ENCODE measurements at regions not wholly inside any gene's neighbourhood (a gene's known extent, or its start where the extent isn't known, plus 50 kb on each side); places are given as distances from the start of the nearest gene placed in this dataset.

DNA sequence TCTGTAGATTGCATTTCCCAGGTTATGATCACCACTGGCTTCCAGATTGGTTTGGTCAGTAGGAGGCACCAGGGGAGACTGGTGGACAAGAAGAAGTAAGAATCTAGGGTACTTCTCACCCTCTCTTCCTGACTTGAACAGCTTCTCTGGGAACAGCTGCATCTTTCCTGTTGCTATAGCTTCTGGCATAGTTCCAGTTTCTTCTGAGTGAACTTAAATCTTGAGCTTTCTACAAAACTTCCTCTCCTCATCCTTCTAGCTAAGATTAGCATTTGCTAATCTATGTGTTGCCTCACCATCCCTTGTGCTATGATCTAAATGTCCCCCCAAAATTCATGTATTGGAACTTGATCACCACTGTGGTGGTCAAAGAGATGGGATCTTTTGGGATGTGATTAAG, 724.6 kb downstream of the UTRN start:
- H3K4me3 ChIP-seq (ENCODE audit: low read depth, low read length), result no peak overlapping the region
- TF ChIP-seq, protein P1, sequence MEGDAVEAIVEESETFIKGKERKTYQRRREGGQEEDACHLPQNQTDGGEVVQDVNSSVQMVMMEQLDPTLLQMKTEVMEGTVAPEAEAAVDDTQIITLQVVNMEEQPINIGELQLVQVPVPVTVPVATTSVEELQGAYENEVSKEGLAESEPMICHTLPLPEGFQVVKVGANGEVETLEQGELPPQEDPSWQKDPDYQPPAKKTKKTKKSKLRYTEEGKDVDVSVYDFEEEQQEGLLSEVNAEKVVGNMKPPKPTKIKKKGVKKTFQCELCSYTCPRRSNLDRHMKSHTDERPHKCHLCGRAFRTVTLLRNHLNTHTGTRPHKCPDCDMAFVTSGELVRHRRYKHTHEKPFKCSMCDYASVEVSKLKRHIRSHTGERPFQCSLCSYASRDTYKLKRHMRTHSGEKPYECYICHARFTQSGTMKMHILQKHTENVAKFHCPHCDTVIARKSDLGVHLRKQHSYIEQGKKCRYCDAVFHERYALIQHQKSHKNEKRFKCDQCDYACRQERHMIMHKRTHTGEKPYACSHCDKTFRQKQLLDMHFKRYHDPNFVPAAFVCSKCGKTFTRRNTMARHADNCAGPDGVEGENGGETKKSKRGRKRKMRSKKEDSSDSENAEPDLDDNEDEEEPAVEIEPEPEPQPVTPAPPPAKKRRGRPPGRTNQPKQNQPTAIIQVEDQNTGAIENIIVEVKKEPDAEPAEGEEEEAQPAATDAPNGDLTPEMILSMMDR (IDR thresholded peaks at IDR 0.05; ENCODE audit: borderline replicate concordance, insufficient read depth, low read depth, low read length), result no peak

DNA sequence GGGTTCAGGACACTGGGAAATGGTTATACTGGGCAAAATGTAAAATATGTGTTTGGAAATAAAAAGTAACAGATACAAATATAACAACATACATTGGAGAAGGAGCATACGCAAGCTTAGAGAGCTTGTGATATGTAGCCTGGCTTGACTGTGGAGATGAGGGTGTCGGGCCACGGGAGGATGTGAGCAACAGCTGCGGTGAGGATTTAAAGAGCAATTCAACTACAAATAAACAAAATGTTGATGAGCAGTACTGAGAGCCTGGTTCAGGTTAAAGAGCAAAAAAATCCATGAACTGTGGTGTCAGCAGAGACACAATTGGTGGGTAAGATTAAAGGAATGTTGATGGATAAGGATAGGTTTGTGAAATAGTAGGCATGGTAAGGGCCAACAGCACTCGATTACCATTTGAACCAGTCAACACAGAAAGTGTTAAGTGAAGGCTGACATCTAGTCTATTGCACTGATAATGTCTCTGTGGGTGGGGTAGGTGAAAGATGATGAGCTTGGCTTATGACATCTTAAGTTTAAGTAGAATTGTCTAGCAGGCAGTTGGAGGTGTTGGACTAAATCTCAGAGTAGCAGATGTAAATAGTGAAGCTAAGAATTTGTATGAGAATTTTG, 723.2 kb downstream of the EPM2A start:
- no peak overlapping the region for H3K4me3 ChIP-seq (ENCODE audit: low read depth, low read length)
- TF ChIP-seq, protein P1 (IDR thresholded peaks at IDR 0.05; ENCODE audit: borderline replicate concordance, insufficient read depth, low read depth, low read length), result no peak

DNA sequence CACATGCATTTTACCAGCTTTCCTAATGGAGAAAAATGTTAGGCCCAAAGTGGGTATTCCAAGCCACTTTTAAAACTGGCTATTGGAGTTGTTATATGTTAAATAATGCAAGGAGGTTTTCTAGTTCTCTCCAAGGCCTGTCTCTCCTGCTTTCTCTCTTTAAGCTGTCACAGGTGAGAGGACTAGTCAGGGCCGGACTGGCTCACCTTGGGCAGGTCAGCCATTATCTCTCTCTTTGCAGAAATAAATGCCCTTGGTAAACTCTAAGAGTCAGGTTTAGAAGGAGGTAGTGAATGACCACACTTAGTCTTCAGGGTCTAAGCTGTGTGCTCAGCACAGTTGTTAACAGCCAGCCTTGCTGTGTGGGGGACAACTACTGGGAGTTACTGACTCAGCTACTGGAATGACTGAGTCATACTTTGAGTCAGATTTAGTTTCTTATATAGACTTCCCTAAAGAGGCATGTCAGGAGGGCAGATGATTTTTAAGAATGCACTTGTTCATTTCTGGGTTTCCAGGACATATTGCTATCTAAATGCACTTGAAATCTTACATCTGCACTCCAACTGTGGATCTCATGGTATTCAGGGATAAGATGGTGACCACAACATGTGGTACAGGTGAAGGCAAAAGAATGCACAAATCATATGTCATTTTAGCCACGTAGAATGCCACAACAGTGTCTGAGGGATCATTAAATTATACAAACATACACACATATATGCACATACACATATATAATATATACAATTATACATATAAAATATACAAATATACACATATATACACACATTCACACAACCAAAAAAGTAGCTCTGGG, 719.4 kb downstream of the EPM2A start:
- no peak overlapping the region for H3K4me3 ChIP-seq (ENCODE audit: low read depth, low read length)
- TF ChIP-seq, protein P1 (IDR thresholded peaks at IDR 0.05; ENCODE audit: borderline replicate concordance, insufficient read depth, low read depth, low read length), result no peak

DNA sequence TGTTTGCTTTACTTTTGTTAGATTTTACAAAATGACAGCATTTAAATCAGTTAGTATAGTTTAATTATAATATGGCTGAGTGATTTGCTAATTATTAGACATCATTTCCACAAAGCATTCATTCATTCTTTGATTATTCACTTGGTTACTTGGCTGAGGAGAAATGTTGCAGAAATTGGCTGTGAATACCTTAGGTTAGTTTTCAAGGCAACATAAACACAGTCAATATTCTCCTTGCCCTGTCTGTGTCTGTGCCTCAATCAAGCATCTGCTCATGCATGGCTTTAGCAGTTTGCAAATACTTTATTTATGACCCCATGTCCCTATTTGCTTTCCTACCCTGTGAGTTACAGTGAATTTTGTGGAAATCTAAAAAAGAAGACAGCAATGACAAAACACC, 718.3 kb downstream of the EPM2A start:
- TF ChIP-seq, protein P1 (IDR thresholded peaks at IDR 0.05; ENCODE audit: borderline replicate concordance, insufficient read depth, low read depth, low read length), result no peak

DNA sequence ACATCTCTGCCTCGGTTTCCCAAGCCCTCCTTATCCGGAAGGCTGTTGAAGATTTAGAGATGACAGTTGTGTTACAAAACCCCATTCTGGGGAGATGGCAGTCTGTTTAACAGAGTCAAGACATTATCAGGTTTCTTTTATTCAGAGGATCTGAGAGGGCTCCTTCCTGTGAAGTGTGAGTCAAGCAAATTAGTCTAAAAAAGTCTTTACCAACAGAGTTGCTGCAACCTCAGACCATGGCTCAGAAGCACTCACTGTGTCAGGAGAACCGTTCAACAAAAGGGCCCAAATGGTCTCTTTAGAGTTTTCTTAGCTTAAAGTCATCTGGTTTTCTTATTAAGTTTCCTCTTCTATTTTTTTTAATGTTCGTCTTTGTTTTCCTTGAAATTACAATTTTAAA, 717.8 kb downstream of the EPM2A start:
- no peak overlapping the region for H3K4me3 ChIP-seq (ENCODE audit: low read depth, low read length)
- TF ChIP-seq, protein P1 (IDR thresholded peaks at IDR 0.05; ENCODE audit: borderline replicate concordance, insufficient read depth, low read depth, low read length), result no peak

More for the DNA sequence above, 718.3 kb downstream of the EPM2A start:
- no peak overlapping the region for H3K4me3 ChIP-seq (ENCODE audit: low read depth, low read length)

DNA sequence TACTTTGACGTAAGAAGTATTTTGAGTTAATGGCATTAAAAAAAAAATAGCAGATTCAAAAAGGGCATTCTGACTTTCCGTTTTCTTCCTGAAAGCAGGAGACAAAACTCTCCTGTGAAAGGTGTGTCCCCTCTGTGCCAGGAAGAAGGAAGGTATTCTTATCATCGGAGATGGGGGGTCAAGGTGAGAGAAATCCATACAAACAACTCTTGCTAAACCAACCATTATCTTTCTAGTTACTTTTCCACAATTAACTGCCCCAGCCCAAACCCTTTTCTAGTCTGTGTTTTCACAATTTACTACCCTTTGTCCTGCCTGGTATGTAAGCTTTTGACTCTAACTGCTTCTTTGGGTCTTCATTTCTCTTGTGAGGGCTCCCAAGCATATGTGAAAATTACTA, 717.3 kb downstream of the EPM2A start:
- no peak overlapping the region for H3K4me3 ChIP-seq (ENCODE audit: low read depth, low read length)
- TF ChIP-seq, protein P1 (IDR thresholded peaks at IDR 0.05; ENCODE audit: borderline replicate concordance, insufficient read depth, low read depth, low read length), result no peak

DNA sequence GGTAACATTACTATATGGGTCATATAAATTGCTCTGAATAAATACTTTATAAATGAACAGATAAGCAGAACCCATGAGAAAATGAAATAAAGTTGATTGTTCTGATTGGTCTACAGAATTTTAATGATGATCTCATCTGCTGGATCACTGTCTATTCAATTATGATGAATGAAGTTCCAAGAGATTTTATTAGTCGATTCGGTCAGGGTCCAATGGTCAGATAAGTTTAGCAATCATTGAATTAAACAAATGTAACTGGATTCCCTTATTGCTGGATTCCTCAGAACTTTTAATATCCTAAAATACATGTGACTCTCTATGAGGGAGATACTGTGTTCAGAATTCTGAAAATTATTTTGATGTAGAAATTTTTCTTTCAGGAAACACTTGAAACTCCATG, 715.2 kb downstream of the EPM2A start:
- H3K4me3 ChIP-seq (ENCODE audit: low read depth, low read length), result no peak overlapping the region
- TF ChIP-seq, protein P1 (IDR thresholded peaks at IDR 0.05; ENCODE audit: borderline replicate concordance, insufficient read depth, low read depth, low read length), result no peak
